ENCODE measurements at regions not wholly inside any gene's neighbourhood (a gene's known extent, or its start where the extent isn't known, plus 50 kb on each side); places are given as distances from the start of the nearest gene placed in this dataset.

- TF ChIP-seq CTCF (conservative IDR thresholded peaks at IDR 0.05 in 1 of 2, IDR thresholded peaks at IDR 0.05 in 1 of 2; ENCODE audit: extremely low read depth in 1 of 2, insufficient read depth in 1 of 2, low read depth in 1 of 2, low read length in 2 of 2) (no peak), EZH2 (IDR thresholded peaks at IDR 0.05; ENCODE audit: borderline replicate concordance, low read length) (no peak)
Observed at GRCh38 chr2:133819906-133820305, 251.6 kb upstream of the NCKAP5 start.

Data from mammary epithelial cell (primary cell).